ENCODE measurements at regions not wholly inside any gene's neighbourhood (a gene's known extent, or its start where the extent isn't known, plus 50 kb on each side); places are given as distances from the start of the nearest gene placed in this dataset.

DNA sequence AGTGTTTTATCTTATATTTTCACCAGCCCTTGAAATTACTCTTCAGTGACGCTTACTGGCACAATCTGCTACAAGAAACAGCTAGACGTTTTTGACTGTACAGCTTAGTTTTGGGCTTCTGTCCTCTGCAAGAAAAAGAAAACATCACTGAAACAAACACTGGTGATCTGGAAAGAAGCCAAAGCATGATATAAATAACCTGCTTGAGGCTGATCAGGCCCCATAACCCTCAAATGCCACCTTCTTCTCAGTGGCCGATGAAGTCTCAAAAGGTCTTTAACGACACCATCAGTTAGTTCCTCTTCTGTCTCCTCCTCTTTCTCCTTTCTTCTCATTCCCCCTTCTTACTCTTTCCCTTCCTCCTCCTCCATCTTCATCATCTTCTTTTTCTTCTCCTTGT, 942.3 kb upstream of the TMEM132C start:
- no peak overlapping the region for H4K8ac ChIP-seq (ENCODE audit: extremely low read depth, insufficient read depth, low read length)
- H3K4me1 ChIP-seq (replicated peaks in 1 of 4; ENCODE audit: control insufficient read depth in 3 of 4, insufficient read depth in 4 of 4, low read length in 3 of 4) = no peaks in the 10 kb centered on the region
- no peak overlapping the region for H2AFZ ChIP-seq (ENCODE audit: low read length)
- no peaks in the 10 kb centered on the region for H3K79me1 ChIP-seq (ENCODE audit: low read depth, low read length)
- no peak overlapping the region for H3K4me3 ChIP-seq (ENCODE audit: extremely low read depth in 1 of 4, insufficient read depth in 2 of 4, low read depth in 3 of 4, low read length in 4 of 4)
- no peak overlapping the region for H3K4ac ChIP-seq (replicated peaks; ENCODE audit: insufficient read length, low read depth, low read length)
- WGBS, 2 experiments (ENCODE audit: extremely low coverage in 1 of 2, insufficient coverage in 1 of 2, insufficient read length in 1 of 2, insufficient replicate concordance in 2 of 2, low coverage in 1 of 2, low lambda C conversion rate in 2 of 2, missing lambda C conversion rate in 1 of 2) = 88% methylated on average over 4 of the region's 4 CpGs; no CpG with 5 or more reads in 1 of the 2 experiments
- H3K79me2 ChIP-seq (ENCODE audit: control insufficient read depth in 1 of 2, insufficient read depth in 2 of 2, low read length in 2 of 2) = no peaks in the 10 kb centered on the region
- no peaks in the 10 kb centered on the region for H3K36me3 ChIP-seq (ENCODE audit: control insufficient read depth in 2 of 4, insufficient read depth in 4 of 4, low read length in 3 of 4)
- no peak overlapping the region for H4K91ac ChIP-seq (replicated peaks; ENCODE audit: insufficient read length, low read length)
- no peaks in the 10 kb centered on the region; a peak in 2 of 7 replicates for H3K27me3 ChIP-seq (replicated peaks in 1 of 4; ENCODE audit: control insufficient read depth in 3 of 4, extremely low read depth in 1 of 4, insufficient read depth in 3 of 4, low read length in 3 of 4)
- no peaks in the 10 kb centered on the region for H3K9me3 ChIP-seq (ENCODE audit: insufficient read depth in 2 of 2, low read depth in 1 of 2, low read length in 1 of 2)
- H3K27ac ChIP-seq (ENCODE audit: low read depth, low read length) = no peak overlapping the region
- no peak overlapping the region for H3K9ac ChIP-seq (replicated peaks in 1 of 4; ENCODE audit: extremely low read depth in 1 of 4, low read depth in 3 of 4, low read length in 3 of 4)
- DNase-seq (ENCODE audit: low read depth in 1 of 2, low spot score in 2 of 2) (no peak), FAIRE-seq (no peak)
- H3K23me2 ChIP-seq (ENCODE audit: low read depth, low read length) = no peaks in the 10 kb centered on the region; the same call in 1 of the 2 replicates
- no peak overlapping the region for H2BK15ac ChIP-seq (ENCODE audit: low read length)
- no peak overlapping the region for H3K4me2 ChIP-seq (ENCODE audit: insufficient read depth in 1 of 2, low read depth in 2 of 2, low read length in 2 of 2)
- H2BK5ac ChIP-seq (ENCODE audit: low read depth, low read length) = no peak overlapping the region
- ChIA-PET CTCF (ENCODE audit: partially characterized antibody) (interaction anchor here (1.0 kb wide), 1 partner anchor 31 kb away, joined by 3 read pairs; no protein-coding TSS in a partner anchor), POLR2A (ENCODE audit: partially characterized antibody) (no interaction called here)
- H3K18ac ChIP-seq (ENCODE audit: extremely low read depth, low read length) = no peak overlapping the region
- no peak overlapping the region for H2BK20ac ChIP-seq (ENCODE audit: low read length)
- H4K5ac ChIP-seq (ENCODE audit: insufficient read length, low read depth, low read length) = no peak overlapping the region
- H3K56ac ChIP-seq (replicated peaks; ENCODE audit: insufficient read length, low read depth, low read length) = no peak overlapping the region
- no peaks in the 10 kb centered on the region for H4K20me1 ChIP-seq (replicated peaks in 1 of 2; ENCODE audit: control insufficient read depth in 1 of 2, insufficient read depth in 2 of 2, low read length in 2 of 2)
- no peak overlapping the region for H3K14ac ChIP-seq (ENCODE audit: insufficient read length)
- H2BK12ac ChIP-seq (ENCODE audit: low read depth, low read length) = no peak overlapping the region
- TF ChIP-seq TAF1 (IDR thresholded peaks at IDR 0.05; ENCODE audit: low read depth, low read length) (no peak), RXRA (IDR thresholded peaks at IDR 0.05; ENCODE audit: insufficient read depth, low read depth, low read length) (no peak), NANOG (IDR thresholded peaks at IDR 0.05; ENCODE audit: insufficient read depth, low read depth, low read length, poor library complexity, severe bottlenecking) (no peak), TBP (IDR thresholded peaks at IDR 0.05; ENCODE audit: low read depth, low read length) (no peak), SP1 (IDR thresholded peaks at IDR 0.05; ENCODE audit: low read depth, low read length) (no peak), EGR1 (IDR thresholded peaks at IDR 0.05; ENCODE audit: borderline replicate concordance, low read depth, low read length) (no peak), POLR2A (IDR thresholded peaks at IDR 0.05; ENCODE audit: control extremely low read depth in 1 of 2, low read depth in 2 of 2, low read length in 2 of 2) (no peak), CHD1 (IDR thresholded peaks at IDR 0.05; ENCODE audit: low read depth, low read length) (no peak), BACH1 (IDR thresholded peaks at IDR 0.05; ENCODE audit: low read length) (no peak)
- H3K23ac ChIP-seq (ENCODE audit: insufficient read length) = no peak overlapping the region
- no peak overlapping the region for H2BK120ac ChIP-seq (replicated peaks; ENCODE audit: low read depth, low read length)
- no peak overlapping the region for H2AK5ac ChIP-seq (ENCODE audit: low read depth, low read length)
